ENCODE measurements at regions not wholly inside any gene's neighbourhood (a gene's known extent, or its start where the extent isn't known, plus 50 kb on each side); places are given as distances from the start of the nearest gene placed in this dataset.

DNA sequence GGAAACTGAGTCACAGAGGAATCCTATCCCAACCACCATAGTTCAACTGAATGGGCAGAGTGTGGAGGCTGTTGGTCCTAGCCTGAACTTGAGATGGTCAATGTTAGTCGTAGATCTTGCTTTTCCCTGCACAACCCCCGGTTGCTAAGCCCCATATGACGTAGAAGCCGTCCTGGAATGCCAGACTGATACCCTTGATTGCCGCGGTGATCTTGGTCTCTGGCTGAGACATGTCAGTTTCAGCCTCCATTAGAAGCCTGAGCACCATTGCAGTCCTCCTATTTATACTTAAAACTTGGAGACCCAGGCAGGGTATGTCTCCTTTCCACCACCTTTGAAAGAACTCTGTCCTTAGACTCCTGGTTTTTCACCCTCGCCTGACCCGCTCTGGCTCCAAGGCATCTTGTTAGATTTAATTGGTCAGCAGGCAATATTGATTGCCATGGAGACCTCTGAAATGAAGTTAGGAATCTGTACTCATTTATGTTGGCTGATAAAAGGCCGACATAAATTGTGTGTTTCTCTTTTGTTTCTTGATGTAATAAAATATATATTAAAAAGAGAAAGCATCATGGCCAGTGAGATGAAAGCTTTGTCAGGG is 53.4 kb downstream of the RPLP1 start:
- no peak overlapping the region for H3K4me3 ChIP-seq (ENCODE audit: low read length)
- Mint-ChIP-seq H3K36me3 (ENCODE audit: low read depth) (no peaks in the 10 kb centered on the region), H3K4me1 (no peaks in the 10 kb centered on the region), H3K27me3 (ENCODE audit: insufficient read depth) (peaks cover 24% of the 10 kb centered on the region), H3K9me3 (peaks cover 7% of the 10 kb centered on the region), H3K4me3 (no peak overlapping the region), H3K27ac (no peak overlapping the region)
- WGBS, 2 experiments (ENCODE audit: insufficient coverage in 1 of 2, insufficient read length in 1 of 2), result 88 to 90% methylated on average over 7 to 9 of the region's 9 CpGs
- H3K36me3 ChIP-seq (ENCODE audit: control insufficient read depth, insufficient read depth, low read length), result no peaks in the 10 kb centered on the region
- no peaks in the 10 kb centered on the region for H3K9me3 ChIP-seq (ENCODE audit: control insufficient read depth, low read length)
- peak overlapping the region; percentile 64 for H3K27ac ChIP-seq (ENCODE audit: low read depth, low read length)
- no peak overlapping the region for H3K9ac ChIP-seq (ENCODE audit: extremely low read depth, low read length, poor library complexity, severe bottlenecking)
- DNase-seq, result peak; percentile 19
- TF ChIP-seq CTCF (conservative IDR thresholded peaks at IDR 0.05), result no peak
- no peaks in the 10 kb centered on the region for H3K4me1 ChIP-seq (ENCODE audit: control insufficient read depth, insufficient read depth, low read length)
- H3K27me3 ChIP-seq (ENCODE audit: control insufficient read depth, insufficient read depth, low read length, poor library complexity, severe bottlenecking), result peaks cover 12% of the 10 kb centered on the region

DNA sequence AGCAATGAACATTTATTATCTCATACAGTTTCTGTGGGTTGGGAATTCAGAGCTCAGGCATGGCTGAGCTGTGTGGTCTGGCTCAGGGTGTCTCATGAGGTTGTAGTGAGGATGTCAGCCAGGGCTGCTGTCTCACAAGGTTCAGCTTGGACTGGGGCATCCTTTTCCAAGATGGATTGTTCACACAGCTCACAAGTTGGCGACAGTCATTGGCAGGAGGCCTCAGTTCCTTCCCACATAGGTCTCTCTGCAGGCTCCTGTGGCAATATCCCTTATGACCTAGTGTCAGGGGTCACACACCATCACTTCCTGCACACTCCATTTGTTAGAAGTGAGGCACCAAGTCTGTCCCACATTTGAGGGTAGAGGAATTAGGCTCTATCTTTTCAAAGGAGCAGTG is 56.0 kb downstream of the RPLP1 start:
- no peak overlapping the region for H3K9ac ChIP-seq (ENCODE audit: extremely low read depth, low read length, poor library complexity, severe bottlenecking)
- Mint-ChIP-seq H3K9me3 (peaks cover 7% of the 10 kb centered on the region), H3K4me3 (no peak overlapping the region), H3K36me3 (ENCODE audit: low read depth) (no peaks in the 10 kb centered on the region), H3K27ac (no peak overlapping the region), H3K4me1 (peaks cover 4% of the 10 kb centered on the region), H3K27me3 (ENCODE audit: insufficient read depth) (peaks cover 32% of the 10 kb centered on the region)
- no peak overlapping the region for H3K4me3 ChIP-seq (ENCODE audit: low read length)
- H3K27ac ChIP-seq (ENCODE audit: low read depth, low read length), result no peak overlapping the region
- H3K36me3 ChIP-seq (ENCODE audit: control insufficient read depth, insufficient read depth, low read length), result no peaks in the 10 kb centered on the region
- peaks cover 12% of the 10 kb centered on the region for H3K27me3 ChIP-seq (ENCODE audit: control insufficient read depth, insufficient read depth, low read length, poor library complexity, severe bottlenecking)
- no peaks in the 10 kb centered on the region for H3K4me1 ChIP-seq (ENCODE audit: control insufficient read depth, insufficient read depth, low read length)
- no peak for TF ChIP-seq CTCF (conservative IDR thresholded peaks at IDR 0.05)
- WGBS, 2 experiments (ENCODE audit: insufficient coverage in 1 of 2, insufficient read length in 1 of 2), result 93% methylated on average over 1 of the region's 1 CpG; no CpG with 5 or more reads in 1 of the 2 experiments
- H3K9me3 ChIP-seq (ENCODE audit: control insufficient read depth, low read length), result no peaks in the 10 kb centered on the region
- DNase-seq, result no peak

- H3K4me1 ChIP-seq (ENCODE audit: control insufficient read depth, insufficient read depth, low read length), result no peaks in the 10 kb centered on the region
- H3K4me3 ChIP-seq (ENCODE audit: low read length), result no peak overlapping the region
- peaks cover 27% of the 10 kb centered on the region for H3K27me3 Mint-ChIP-seq (ENCODE audit: insufficient read depth)
- H3K9ac ChIP-seq (ENCODE audit: extremely low read depth, low read length, poor library complexity, severe bottlenecking), result no peak overlapping the region
- H3K36me3 ChIP-seq (ENCODE audit: control insufficient read depth, insufficient read depth, low read length), result no peaks in the 10 kb centered on the region
- no peak overlapping the region for H3K4me3 Mint-ChIP-seq
- peak; percentile 20 for DNase-seq
- H3K4me1 Mint-ChIP-seq, result peaks cover 7% of the 10 kb centered on the region
- TF ChIP-seq CTCF (conservative IDR thresholded peaks at IDR 0.05), result no peak
- WGBS, 2 experiments (ENCODE audit: insufficient coverage in 1 of 2, insufficient read length in 1 of 2), result 82 to 85% methylated on average over 3 to 4 of the region's 4 CpGs
- H3K9me3 ChIP-seq (ENCODE audit: control insufficient read depth, low read length), result no peaks in the 10 kb centered on the region
- H3K9me3 Mint-ChIP-seq, result peaks cover 7% of the 10 kb centered on the region
- no peak overlapping the region for H3K27ac ChIP-seq (ENCODE audit: low read depth, low read length)
- no peaks in the 10 kb centered on the region for H3K36me3 Mint-ChIP-seq (ENCODE audit: low read depth)
- peaks cover 7% of the 10 kb centered on the region for H3K27me3 ChIP-seq (ENCODE audit: control insufficient read depth, insufficient read depth, low read length, poor library complexity, severe bottlenecking)
- no peak overlapping the region for H3K27ac Mint-ChIP-seq
Observed at GRCh38 chr15:69509131-69509530, 56.5 kb downstream of the RPLP1 start.

Measured in endodermal cell (in vitro differentiated cells).